H9 (cell line): ENCODE measurements at regions not wholly inside any gene's neighbourhood (a gene's known extent, or its start where the extent isn't known, plus 50 kb on each side); places are given as distances from the start of the nearest gene placed in this dataset.

Experiments used
- DNase-seq: peaks from one replicate; pipeline ENCODE4 v3.0.0-alpha.2; 2017
- H2AFZ ChIP-seq: one replicate; pipeline ENCODE4 v1.6.1; 2013; ENCODE audit warnings: mild to moderate bottlenecking, low read length, control low read depth, moderate library complexity
- H2AK5ac ChIP-seq: 2 replicates; pipeline ENCODE4 v1.6.1; 2013; ENCODE audit warnings: low read length, control low read depth, mixed read lengths; ENCODE audit not compliant: insufficient read length
- H2BK120ac ChIP-seq: one replicate; pipeline ENCODE4 v1.6.1; 2013; ENCODE audit warnings: low read depth, mild to moderate bottlenecking, low read length, control low read depth, inconsistent platforms; ENCODE audit not compliant: poor library complexity, severe bottlenecking
- H2BK12ac ChIP-seq: 2 replicates; pipeline ENCODE4 v1.6.1; 2013; ENCODE audit warnings: low read length, control low read depth, mixed read lengths, low read depth; ENCODE audit not compliant: insufficient read length
- H2BK15ac ChIP-seq: 2 replicates; pipeline ENCODE4 v1.6.1; 2013; ENCODE audit warnings: low read depth, low read length, control low read depth
- H2BK20ac ChIP-seq: one replicate; pipeline ENCODE4 v1.6.1; 2013; ENCODE audit warnings: low read depth, mild to moderate bottlenecking, low read length, control low read depth, inconsistent platforms; ENCODE audit not compliant: poor library complexity, severe bottlenecking
- H2BK5ac ChIP-seq: 2 replicates; pipeline ENCODE4 v1.6.1; 2013; ENCODE audit warnings: low read length, control low read depth, mixed read lengths; ENCODE audit not compliant: insufficient read length
- H3K14ac ChIP-seq: 2 replicates; pipeline ENCODE4 v1.6.1; 2013; ENCODE audit warnings: low read length, control low read depth; ENCODE audit not compliant: insufficient read depth
- H3K18ac ChIP-seq: 2 replicates; pipeline ENCODE4 v1.6.1; 2013; ENCODE audit warnings: low read depth, mild to moderate bottlenecking, mixed read lengths, low read length, control low read depth; ENCODE audit not compliant: insufficient read length
- H3K23ac ChIP-seq: 2 replicates; pipeline ENCODE4 v1.6.1; 2013; ENCODE audit warnings: low read length, control low read depth, mixed read lengths, low read depth; ENCODE audit not compliant: insufficient read length
- H3K23me2 ChIP-seq: 2 replicates; pipeline ENCODE4 v1.6.1; 2013; ENCODE audit warnings: low read depth, mild to moderate bottlenecking, mixed read lengths, low read length, control low read depth; ENCODE audit not compliant: insufficient read length, poor library complexity, severe bottlenecking
- H3K27ac ChIP-seq: 2 replicates; pipeline ENCODE4 v1.5.1; 2013; ENCODE audit warnings: low read length, control low read depth, mixed read lengths, low read depth; ENCODE audit not compliant: insufficient read length
- H3K27me3 ChIP-seq: 2 replicates; pipeline ENCODE4 v1.6.1; 2013; ENCODE audit warnings: low read length, control low read depth, inconsistent platforms; ENCODE audit not compliant: insufficient read depth
- H3K4ac ChIP-seq: 2 replicates; pipeline ENCODE4 v1.6.1; 2013; ENCODE audit warnings: low read depth, mild to moderate bottlenecking, control low read depth, inconsistent platforms, low read length, moderate library complexity
- H3K4me1 ChIP-seq: 2 replicates; pipeline ENCODE4 v1.6.1; 2013; ENCODE audit warnings: low read length, control low read depth, inconsistent platforms; ENCODE audit not compliant: insufficient read depth
- H3K4me2 ChIP-seq: 2 replicates; pipeline ENCODE4 v1.6.1; 2013; ENCODE audit warnings: low read length, control low read depth, mixed read lengths; ENCODE audit not compliant: insufficient read length, insufficient read depth
- H3K56ac ChIP-seq: 2 replicates; pipeline ENCODE4 v1.6.1; 2013; ENCODE audit warnings: low read depth, mild to moderate bottlenecking, mixed read lengths, low read length, control low read depth; ENCODE audit not compliant: insufficient read length
- H3K79me1 ChIP-seq: 2 replicates; pipeline ENCODE4 v1.6.1; 2013; ENCODE audit warnings: low read depth, mild to moderate bottlenecking, moderate library complexity, low read length, control low read depth, inconsistent platforms; ENCODE audit not compliant: insufficient read depth, poor library complexity, severe bottlenecking
- H3K79me2 ChIP-seq: 2 replicates; pipeline ENCODE4 v1.6.1; 2013; ENCODE audit warnings: low read length, control low read depth, inconsistent platforms; ENCODE audit not compliant: insufficient read depth
- H3K9ac ChIP-seq: 2 replicates; pipeline ENCODE4 v1.6.1; 2013; ENCODE audit warnings: low read length, control low read depth, mixed read lengths; ENCODE audit not compliant: insufficient read length; ENCODE audit errors: extremely low read depth
- H3K9me3 ChIP-seq: one replicate; pipeline ENCODE4 v1.6.1; 2013; ENCODE audit warnings: low read depth, low read length, inconsistent platforms; ENCODE audit not compliant: control insufficient read depth
- H3T11ph ChIP-seq: one replicate; pipeline ENCODE4 v1.6.1; 2013; ENCODE audit warnings: mild to moderate bottlenecking, low read length, control low read depth, inconsistent platforms
- H4K20me1 ChIP-seq: one replicate; pipeline ENCODE4 v1.6.1; 2013; ENCODE audit not compliant: control insufficient read depth, insufficient read length, insufficient read depth
- H4K5ac ChIP-seq: 2 replicates; pipeline ENCODE4 v1.6.1; 2013; ENCODE audit warnings: low read depth, mild to moderate bottlenecking, mixed read lengths, low read length, control low read depth; ENCODE audit not compliant: insufficient read length
- H4K8ac ChIP-seq: replicated peaks from 2 replicates; pipeline ENCODE4 v1.6.1; 2013; ENCODE audit warnings: low read length, control low read depth, mixed read lengths, low read depth; ENCODE audit not compliant: insufficient read length
- H4K91ac ChIP-seq: 2 replicates; pipeline ENCODE4 v1.6.1; 2013; ENCODE audit warnings: low read depth, mild to moderate bottlenecking, moderate library complexity, mixed read lengths, low read length, control low read depth; ENCODE audit not compliant: insufficient read length
- H3K27ac Mint-ChIP-seq, 3 experiments: 2 replicates in 2 of 3; 3 replicates in 1 of 3; pipeline ENCODE4 v1.8.0; 2020 to 2021; ENCODE audit warnings: mixed read lengths in 3 of 3, mild to moderate bottlenecking in 1 of 3, moderate library complexity in 1 of 3
- H3K27me3 Mint-ChIP-seq: 2 replicates; pipeline ENCODE4 v1.8.0; 2021; ENCODE audit warnings: low read depth, mild to moderate bottlenecking, moderate library complexity, mixed read lengths
- H3K36me3 Mint-ChIP-seq, 3 experiments: 2 replicates in 2 of 3; 3 replicates in 1 of 3; pipeline ENCODE4 v1.8.0; 2020 to 2021; ENCODE audit warnings: low read depth in 3 of 3, mixed read lengths in 3 of 3; ENCODE audit not compliant: insufficient read depth in 1 of 3
- H3K4me1 Mint-ChIP-seq, 2 experiments: 2 replicates each; pipeline ENCODE4 v1.8.0; 2020; ENCODE audit warnings: mixed read lengths in 2 of 2
- H3K4me3 Mint-ChIP-seq, 2 experiments: 2 replicates in 1 of 2; 3 replicates in 1 of 2; pipeline ENCODE4 v1.8.0; 2020 to 2021; ENCODE audit warnings: mild to moderate bottlenecking in 2 of 2, mixed read lengths in 2 of 2, moderate library complexity in 1 of 2
- H3K9me3 Mint-ChIP-seq, 2 experiments: 2 replicates in 1 of 2; 3 replicates in 1 of 2; pipeline ENCODE4 v1.8.0; 2020; ENCODE audit warnings: mild to moderate bottlenecking in 2 of 2, mixed read lengths in 2 of 2, moderate library complexity in 1 of 2
- WGBS: extraction: QIAGEN DNeasy Blood & Tissue Kit; methylation state at CpG from one replicate; pipeline ENCODE4 v1.1.7; 2013; ENCODE audit warnings: missing lambda C conversion rate, low lambda C conversion rate, mixed read lengths; ENCODE audit not compliant: insufficient read length; ENCODE audit errors: extremely low coverage; 5-methylcytosine and 5-hydroxymethylcytosine counted together
- TF ChIP-seq, protein P1 (sequence below): fragments of 200-600 bp; sonication (generic); conservative IDR thresholded peaks from 3 replicates; pipeline ENCODE4 v1.8.0; 2021; ENCODE audit warnings: antibody characterized with exemption, mild to moderate bottlenecking

GRCh38 chr15:62889734-62890505, 152.6 kb upstream of the TPM1 start:
- Histone ChIP-seq H3K23ac (no peak overlapping the region), H3K79me1 (no peaks in the 10 kb centered on the region), H3K9ac (no peak overlapping the region), H2BK12ac (no peak overlapping the region), H3K18ac (no peak overlapping the region), H3K56ac (no peak overlapping the region), H4K8ac (no peak overlapping the region), H3K4me1 (peaks cover 5% of the 10 kb centered on the region; the same call in 1 of the 2 replicates), H3T11ph (no peak overlapping the region), H3K27me3 (no peaks in the 10 kb centered on the region), H2BK120ac (no peak overlapping the region), H4K91ac (no peak overlapping the region), H3K27ac (no peak overlapping the region), H3K9me3 (no peaks in the 10 kb centered on the region), H2BK15ac (no peak overlapping the region), H4K20me1 (no peaks in the 10 kb centered on the region), H2AK5ac (no peak overlapping the region), H3K79me2 (no peaks in the 10 kb centered on the region), H3K4me2 (no peak overlapping the region), H3K4ac (no peak overlapping the region), H2BK20ac (no peak overlapping the region), H4K5ac (no peak overlapping the region), H3K14ac (no peak overlapping the region), H2BK5ac (no peak overlapping the region), H3K23me2 (no peaks in the 10 kb centered on the region), H2AFZ (no peak overlapping the region)
- WGBS: no CpG with 5 or more reads among the region's 5 CpGs
- peaks cover 36 to 38% of the 10 kb centered on the region in 2 experiments for H3K4me1 Mint-ChIP-seq
- H3K4me3 Mint-ChIP-seq: no peak overlapping the region
- DNase-seq: no peak
- no peaks in the 10 kb centered on the region; a peak in 2 of 5 replicates for H3K9me3 Mint-ChIP-seq
- TF ChIP-seq, protein P1, sequence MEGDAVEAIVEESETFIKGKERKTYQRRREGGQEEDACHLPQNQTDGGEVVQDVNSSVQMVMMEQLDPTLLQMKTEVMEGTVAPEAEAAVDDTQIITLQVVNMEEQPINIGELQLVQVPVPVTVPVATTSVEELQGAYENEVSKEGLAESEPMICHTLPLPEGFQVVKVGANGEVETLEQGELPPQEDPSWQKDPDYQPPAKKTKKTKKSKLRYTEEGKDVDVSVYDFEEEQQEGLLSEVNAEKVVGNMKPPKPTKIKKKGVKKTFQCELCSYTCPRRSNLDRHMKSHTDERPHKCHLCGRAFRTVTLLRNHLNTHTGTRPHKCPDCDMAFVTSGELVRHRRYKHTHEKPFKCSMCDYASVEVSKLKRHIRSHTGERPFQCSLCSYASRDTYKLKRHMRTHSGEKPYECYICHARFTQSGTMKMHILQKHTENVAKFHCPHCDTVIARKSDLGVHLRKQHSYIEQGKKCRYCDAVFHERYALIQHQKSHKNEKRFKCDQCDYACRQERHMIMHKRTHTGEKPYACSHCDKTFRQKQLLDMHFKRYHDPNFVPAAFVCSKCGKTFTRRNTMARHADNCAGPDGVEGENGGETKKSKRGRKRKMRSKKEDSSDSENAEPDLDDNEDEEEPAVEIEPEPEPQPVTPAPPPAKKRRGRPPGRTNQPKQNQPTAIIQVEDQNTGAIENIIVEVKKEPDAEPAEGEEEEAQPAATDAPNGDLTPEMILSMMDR: no peak
- H3K27me3 Mint-ChIP-seq: peaks cover 5% of the 10 kb centered on the region
- H3K27ac Mint-ChIP-seq: no peak overlapping the region
- H3K36me3 Mint-ChIP-seq: no peaks in the 10 kb centered on the region
